CD14-positive monocyte (primary cell): ENCODE measurements at regions not wholly inside any gene's neighbourhood (a gene's known extent, or its start where the extent isn't known, plus 50 kb on each side); places are given as distances from the start of the nearest gene placed in this dataset.

Experiments
- DNase-seq, 3 donors: peaks; one replicate each; pipeline ENCODE4 v3.0.0-alpha.2; 2011 to 2022
- H2AFZ ChIP-seq: 2 replicates; pipeline ENCODE4 v1.6.0; 2012; ENCODE audit warnings: mild to moderate bottlenecking, low read depth, low read length, inconsistent platforms; ENCODE audit not compliant: insufficient read depth, poor library complexity, severe bottlenecking
- H3K27ac ChIP-seq, 2 donors: 1 replicate in 1 of 2; 2 replicates in 1 of 2; pipeline ENCODE4 v1.5.1; 2012 to 2013; ENCODE audit warnings: low read length in 2 of 2, control low read depth in 1 of 2, inconsistent platforms in 1 of 2, low read depth in 1 of 2, mild to moderate bottlenecking in 1 of 2
- H3K27me3 ChIP-seq, 2 donors: one replicate each; pipeline versions ENCODE4 v1.6.0 to v1.6.1; 2011 to 2013; ENCODE audit warnings: low read length in 2 of 2; ENCODE audit not compliant: control insufficient read depth in 2 of 2, insufficient read depth in 2 of 2
- H3K36me3 ChIP-seq, 2 donors: replicated peaks in 1 of 2; 1 replicate in 1 of 2; 2 replicates in 1 of 2; pipeline versions ENCODE4 v1.5.1 to v1.6.1; 2012 to 2013; ENCODE audit warnings: low read length in 2 of 2, control low read depth in 1 of 2, inconsistent platforms in 1 of 2, mild to moderate bottlenecking in 1 of 2; ENCODE audit not compliant: insufficient read depth in 2 of 2, control insufficient read depth in 1 of 2
- H3K4me1 ChIP-seq, 2 donors: 1 replicate in 1 of 2; 2 replicates in 1 of 2; pipeline versions ENCODE4 v1.5.1 to v1.6.1; 2012 to 2013; ENCODE audit warnings: low read length in 2 of 2, control low read depth in 1 of 2, inconsistent platforms in 1 of 2, mild to moderate bottlenecking in 1 of 2, moderate library complexity in 1 of 2; ENCODE audit not compliant: insufficient read depth in 2 of 2, control insufficient read depth in 1 of 2
- H3K4me2 ChIP-seq: replicated peaks from 2 replicates; pipeline ENCODE3; 2012; ENCODE audit warnings: low read length, moderate library complexity, mild to moderate bottlenecking; ENCODE audit not compliant: poor library complexity, severe bottlenecking; ENCODE audit errors: extremely low read depth
- H3K4me3 ChIP-seq, 3 experiments: fragments of 200-600 bp in 1 of 3; sonication (generic) in 1 of 3; replicated peaks in 1 of 3; 1 replicate in 2 of 3; 2 replicates in 1 of 3; pipeline ENCODE4 v1.5.1; 2011 to 2013; ENCODE audit warnings: low read length in 3 of 3, mild to moderate bottlenecking in 3 of 3, control low read depth in 2 of 3, low read depth in 2 of 3, inconsistent platforms in 1 of 3, moderate library complexity in 1 of 3
- H3K79me2 ChIP-seq: 2 replicates; pipeline ENCODE4 v1.6.0; 2012; ENCODE audit warnings: mild to moderate bottlenecking, control low read depth, inconsistent platforms, low read length, moderate library complexity; ENCODE audit not compliant: insufficient read depth
- H3K9ac ChIP-seq: 2 replicates; pipeline ENCODE4 v1.6.0; 2017; ENCODE audit warnings: low read length, mild to moderate bottlenecking; ENCODE audit not compliant: insufficient read depth, poor library complexity, severe bottlenecking
- H3K9me3 ChIP-seq, 2 donors: replicated peaks in 1 of 2; 1 replicate in 1 of 2; 2 replicates in 1 of 2; pipeline versions ENCODE4 v1.5.1 to v1.6.1; 2012 to 2013; ENCODE audit warnings: low read length in 2 of 2, control low read depth in 1 of 2; ENCODE audit not compliant: control insufficient read depth in 1 of 2, insufficient read depth in 1 of 2
- H4K20me1 ChIP-seq: 2 replicates; pipeline ENCODE4 v1.6.0; 2012; ENCODE audit warnings: mild to moderate bottlenecking, low read length, control low read depth, moderate library complexity; ENCODE audit not compliant: insufficient read depth
- H3K27ac Mint-ChIP-seq, 7 donors: one replicate each; pipeline ENCODE4 v1.8.0; 2020; ENCODE audit warnings: mild to moderate bottlenecking in 7 of 7, mixed read lengths in 7 of 7, moderate library complexity in 6 of 7, inconsistent platforms in 2 of 7
- H3K27me3 Mint-ChIP-seq, 3 donors: one replicate each; pipeline ENCODE4 v1.8.0; 2021 to 2022; ENCODE audit warnings: low read depth in 3 of 3, mild to moderate bottlenecking in 3 of 3, mixed read lengths in 3 of 3, moderate library complexity in 3 of 3, inconsistent platforms in 1 of 3
- H3K36me3 Mint-ChIP-seq, 2 donors: one replicate each; pipeline ENCODE4 v1.8.0; 2020; ENCODE audit warnings: mixed read lengths in 2 of 2, inconsistent platforms in 1 of 2, mild to moderate bottlenecking in 1 of 2
- H3K4me1 Mint-ChIP-seq: one replicate; pipeline ENCODE4 v1.8.0; 2020; ENCODE audit warnings: mild to moderate bottlenecking, mixed read lengths
- H3K4me3 Mint-ChIP-seq, 2 donors: one replicate each; pipeline ENCODE4 v1.8.0; 2020; ENCODE audit warnings: mild to moderate bottlenecking in 2 of 2, mixed read lengths in 2 of 2, moderate library complexity in 1 of 2
- H3K9me3 Mint-ChIP-seq, 7 donors: one replicate each; pipeline ENCODE4 v1.8.0; 2020 to 2022; ENCODE audit warnings: mixed read lengths in 7 of 7, mild to moderate bottlenecking in 6 of 7, moderate library complexity in 6 of 7, inconsistent platforms in 2 of 7
- CTCF ChIP-seq: fragments of 200-600 bp; IDR thresholded peaks from one replicate; pipeline ENCODE4 v1.8.0; 2022; ENCODE audit warnings: antibody characterized with exemption, mild to moderate bottlenecking
- WGBS: methylation state at CpG from one replicate; pipeline ENCODE4 v1.1.5; 2013; ENCODE audit warnings: missing lambda C conversion rate; ENCODE audit not compliant: insufficient coverage; 5-methylcytosine and 5-hydroxymethylcytosine counted together
- intact Hi-C, 2 donors: fragments of 100-400 bp; cut with micrococcal nuclease; formaldehyde crosslinking; loops; one replicate each; pipeline versions ENCODE4 v1.15.0 to v1.15.1; 2023

DNA sequence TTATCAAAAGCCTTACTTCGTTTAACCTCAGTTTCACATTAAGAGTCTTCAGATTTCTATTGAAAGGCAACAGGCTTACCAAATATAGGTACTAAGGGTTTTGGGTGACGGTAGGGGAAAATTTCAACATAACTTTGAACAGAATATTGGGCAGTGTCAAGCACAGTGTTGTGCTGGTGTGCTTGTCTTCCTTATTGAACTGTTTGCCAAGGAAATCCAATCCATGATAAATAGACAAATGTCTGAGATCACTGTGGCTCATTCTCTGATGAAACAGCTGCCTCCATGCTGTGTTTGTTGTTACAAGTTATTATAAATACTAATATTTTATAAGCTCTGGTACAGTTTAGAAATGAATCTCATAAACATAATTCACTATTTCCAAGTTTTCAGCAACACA, 730.1 kb downstream of the NR2F1-AS1 start:
- TF ChIP-seq CTCF: no peak
- H3K9me3 ChIP-seq: no peaks in the 10 kb centered on the region
- no peak overlapping the region for H3K4me3 Mint-ChIP-seq
- no peak overlapping the region for H3K27ac Mint-ChIP-seq
- H3K4me2 ChIP-seq: no peak overlapping the region
- no peaks in the 10 kb centered on the region for H3K36me3 ChIP-seq
- no peak overlapping the region for H3K4me3 ChIP-seq
- no peak overlapping the region for H3K27ac ChIP-seq
- H3K27me3 Mint-ChIP-seq: no peaks in the 10 kb centered on the region
- no peaks in the 10 kb centered on the region for H3K79me2 ChIP-seq
- H3K9me3 Mint-ChIP-seq: peaks cover 0 to 2% (median 0%) of the 10 kb centered on the region in 7 donors
- no peak for DNase-seq
- no peak overlapping the region for H3K9ac ChIP-seq
- no peaks in the 10 kb centered on the region for H3K4me1 ChIP-seq
- WGBS: no CpG with 5 or more reads among the region's 2 CpGs
- no peak overlapping the region for H2AFZ ChIP-seq
- no peaks in the 10 kb centered on the region for H3K4me1 Mint-ChIP-seq
- no peaks in the 10 kb centered on the region for H3K36me3 Mint-ChIP-seq
- intact Hi-C loops: no loop called here
- H4K20me1 ChIP-seq: no peaks in the 10 kb centered on the region
- H3K27me3 ChIP-seq: no peaks in the 10 kb centered on the region

GRCh38 chr5:92849756-92850155, 731.3 kb downstream of the NR2F1-AS1 start:
- Histone ChIP-seq H3K79me2 (no peaks in the 10 kb centered on the region), H3K36me3 (no peaks in the 10 kb centered on the region), H3K4me3 (no peak overlapping the region), H3K27ac (no peak overlapping the region), H3K4me1 (no peaks in the 10 kb centered on the region), H3K9ac (no peak overlapping the region), H3K9me3 (no peaks in the 10 kb centered on the region), H3K27me3 (no peaks in the 10 kb centered on the region), H3K4me2 (no peak overlapping the region), H4K20me1 (no peaks in the 10 kb centered on the region), H2AFZ (no peak overlapping the region)
- intact Hi-C loops: no loop called here
- Mint-ChIP-seq H3K4me3 (no peak overlapping the region), H3K9me3 (peaks cover 0 to 2% (median 0%) of the 10 kb centered on the region in 7 donors), H3K27me3 (no peaks in the 10 kb centered on the region), H3K4me1 (no peaks in the 10 kb centered on the region), H3K36me3 (no peaks in the 10 kb centered on the region), H3K27ac (no peak overlapping the region)
- TF ChIP-seq CTCF: no peak
- no peak for DNase-seq
